HT-29 (cell line): ENCODE measurements at regions not wholly inside any gene's neighbourhood (a gene's known extent, or its start where the extent isn't known, plus 50 kb on each side); places are given as distances from the start of the nearest gene placed in this dataset.

Experiments
- DNase-seq: peaks from one replicate; pipeline ENCODE4 v3.0.0-alpha.2; 2015; ENCODE audit warnings: low spot score

DNA sequence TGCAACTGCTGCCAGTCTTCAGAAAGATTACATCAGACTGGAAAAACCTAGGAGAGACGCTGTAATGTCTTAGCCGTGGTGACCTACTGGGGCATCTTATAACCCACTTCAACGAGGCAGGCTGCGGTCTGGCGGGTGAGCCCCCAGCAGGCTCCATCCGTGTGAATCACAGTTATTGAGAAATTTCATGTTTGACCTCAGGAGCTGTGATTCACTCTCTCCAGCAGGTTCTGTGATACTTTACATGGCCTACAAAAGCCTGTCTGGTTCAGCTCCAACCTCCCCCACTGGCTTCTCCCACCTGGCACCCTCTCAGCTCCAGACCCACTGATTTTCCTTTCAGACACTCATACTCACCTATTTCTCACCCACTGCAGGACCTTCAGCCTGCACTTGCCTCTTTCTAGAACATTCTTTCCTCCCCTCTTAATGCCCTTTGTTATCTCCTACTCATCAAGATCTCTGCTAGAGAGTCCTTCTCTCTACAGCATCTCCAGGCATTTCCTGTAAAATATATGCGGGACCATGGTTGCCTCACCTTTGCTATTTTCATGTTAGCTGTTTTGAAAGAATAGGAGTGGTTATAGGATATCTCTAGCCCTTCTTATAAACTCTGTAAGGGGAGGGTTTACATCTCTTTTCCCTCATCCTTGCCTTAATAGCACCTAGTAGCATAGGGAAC lies 227.9 kb downstream of the MAF start:
- no peak for DNase-seq

DNA sequence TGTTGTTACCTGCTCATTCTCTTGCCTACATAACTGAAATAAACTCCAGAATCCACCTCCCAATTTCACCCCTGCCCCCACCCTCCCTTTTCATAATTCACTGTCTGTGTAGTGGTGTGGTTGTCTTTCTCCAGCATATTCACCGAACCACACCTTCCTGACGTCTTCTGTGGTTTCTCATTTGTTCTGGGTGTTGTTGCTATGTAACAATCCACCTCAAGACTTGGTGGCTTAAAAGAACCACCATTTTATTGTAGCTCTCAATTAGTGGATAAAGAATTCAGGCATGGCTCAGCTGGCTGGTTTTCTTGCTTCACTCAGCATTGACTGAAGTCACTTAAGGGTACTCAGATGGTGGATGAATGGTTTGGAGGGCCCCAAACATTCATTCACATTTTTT lies 229.8 kb downstream of the MAF start:
- no peak for DNase-seq

DNA sequence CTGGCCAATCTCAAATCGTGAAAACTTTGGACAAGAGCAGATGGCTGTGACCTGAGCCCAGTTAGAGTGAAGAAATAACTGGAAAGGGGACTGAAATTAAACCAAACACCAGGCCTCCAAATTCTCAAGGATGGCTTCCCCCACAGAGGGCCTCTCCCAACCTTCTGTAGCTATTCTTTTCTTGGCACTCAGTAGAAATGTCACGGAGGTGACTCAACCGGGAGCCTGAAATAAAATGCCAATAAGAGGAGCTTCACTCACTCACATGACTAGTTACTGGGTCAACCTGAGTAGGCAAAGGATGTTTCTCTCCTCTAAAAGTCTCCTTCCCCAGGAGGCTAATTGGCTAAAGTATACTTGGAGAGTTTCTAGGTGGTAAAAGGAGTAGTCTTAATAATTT lies 230.7 kb downstream of the MAF start:
- DNase-seq: no peak

DNA sequence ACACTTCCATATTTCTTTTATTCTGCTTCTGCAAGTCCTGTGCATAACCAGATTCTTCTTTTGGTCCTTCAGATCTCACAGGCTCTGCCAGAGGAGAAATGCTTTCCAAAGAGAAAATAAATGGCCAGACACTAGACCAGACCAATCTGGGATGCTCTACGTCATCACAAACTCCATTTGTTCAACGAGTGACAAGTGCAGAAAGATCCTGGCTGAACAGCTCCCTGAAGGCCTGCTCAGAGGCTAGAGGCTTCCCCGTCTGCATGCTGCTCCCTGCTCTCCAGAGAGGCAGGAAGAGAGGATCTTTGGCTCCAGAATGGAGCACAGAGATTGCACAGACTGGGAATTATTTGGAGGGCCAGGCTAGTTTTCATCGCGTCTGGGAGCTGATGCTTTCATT lies 232.7 kb downstream of the MAF start:
- no peak for DNase-seq

DNA sequence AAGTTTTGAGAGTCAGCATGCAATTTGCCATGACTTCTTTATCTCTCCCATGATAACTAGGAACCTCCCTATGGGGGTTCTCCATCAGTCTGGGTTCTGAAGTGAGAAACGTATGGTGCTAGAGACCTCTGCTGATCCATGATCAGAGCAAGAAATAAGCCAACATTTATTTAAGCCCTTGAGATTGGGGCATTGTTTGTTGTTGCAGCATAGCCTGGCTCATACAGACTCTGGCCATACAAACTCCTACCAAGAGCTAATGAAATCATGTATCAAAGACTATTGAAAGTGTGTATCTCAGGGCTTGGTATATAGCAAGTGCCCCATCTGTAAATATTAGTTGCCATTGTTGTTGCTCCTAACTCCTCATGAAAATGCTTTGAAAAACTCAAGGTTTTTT lies 233.9 kb downstream of the MAF start:
- no peak for DNase-seq

DNA sequence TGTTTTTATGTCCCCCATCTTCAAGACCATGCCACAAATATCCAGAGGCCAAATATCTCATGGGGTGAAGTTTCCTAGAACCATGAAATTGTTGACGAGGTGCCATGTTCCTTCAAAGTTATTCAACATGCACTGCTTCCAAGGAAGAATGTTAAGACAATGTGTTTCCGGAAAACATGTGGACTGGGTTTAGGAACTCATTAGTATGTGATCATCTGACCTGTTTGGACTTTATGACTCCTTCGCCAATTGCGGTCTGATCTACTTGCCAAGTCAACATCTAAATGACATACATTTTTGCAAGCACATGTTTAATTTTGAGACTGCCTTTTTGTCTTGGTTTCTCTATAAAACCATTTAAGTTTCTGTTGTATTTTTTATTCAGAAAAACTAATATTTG lies 234.8 kb downstream of the MAF start:
- DNase-seq: no peak

DNA sequence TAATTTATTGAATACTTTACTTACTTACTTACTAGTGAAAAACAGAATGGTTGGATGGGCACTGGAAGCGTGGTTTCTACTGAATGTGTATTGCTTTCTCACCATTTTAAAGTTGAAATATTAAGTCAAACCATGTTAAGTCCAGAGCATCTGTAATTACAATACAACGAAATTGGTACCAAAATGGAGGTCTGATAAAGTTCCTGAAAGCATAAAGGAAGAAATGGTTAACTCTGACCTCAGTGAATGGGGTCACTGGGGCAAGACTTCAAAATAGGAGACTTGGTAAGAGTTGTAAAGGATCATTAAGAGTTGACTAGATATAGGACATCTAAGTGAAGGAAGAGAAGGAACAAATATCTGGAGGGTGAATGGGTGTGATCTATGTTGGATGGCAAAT lies 237.1 kb downstream of the MAF start:
- no peak for DNase-seq

DNA sequence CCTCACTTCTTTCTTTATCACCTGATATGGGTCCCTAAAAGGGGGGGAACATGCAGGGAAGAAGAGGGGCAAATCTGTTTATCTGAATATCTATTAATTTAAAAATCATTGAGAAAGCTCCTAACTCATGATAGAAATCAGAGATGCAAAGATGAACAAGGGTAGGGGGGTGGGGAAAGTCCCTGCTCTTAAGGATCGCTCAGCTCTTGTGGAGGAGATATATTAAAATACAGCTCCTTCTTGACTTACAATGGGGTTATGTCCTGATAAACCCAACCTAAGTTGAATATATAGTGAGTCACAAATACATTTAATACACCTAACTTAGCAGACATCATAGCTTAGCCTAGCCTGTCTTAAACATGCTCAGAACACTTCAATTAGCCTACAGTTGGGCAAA lies 237.5 kb downstream of the MAF start:
- no peak for DNase-seq

DNA sequence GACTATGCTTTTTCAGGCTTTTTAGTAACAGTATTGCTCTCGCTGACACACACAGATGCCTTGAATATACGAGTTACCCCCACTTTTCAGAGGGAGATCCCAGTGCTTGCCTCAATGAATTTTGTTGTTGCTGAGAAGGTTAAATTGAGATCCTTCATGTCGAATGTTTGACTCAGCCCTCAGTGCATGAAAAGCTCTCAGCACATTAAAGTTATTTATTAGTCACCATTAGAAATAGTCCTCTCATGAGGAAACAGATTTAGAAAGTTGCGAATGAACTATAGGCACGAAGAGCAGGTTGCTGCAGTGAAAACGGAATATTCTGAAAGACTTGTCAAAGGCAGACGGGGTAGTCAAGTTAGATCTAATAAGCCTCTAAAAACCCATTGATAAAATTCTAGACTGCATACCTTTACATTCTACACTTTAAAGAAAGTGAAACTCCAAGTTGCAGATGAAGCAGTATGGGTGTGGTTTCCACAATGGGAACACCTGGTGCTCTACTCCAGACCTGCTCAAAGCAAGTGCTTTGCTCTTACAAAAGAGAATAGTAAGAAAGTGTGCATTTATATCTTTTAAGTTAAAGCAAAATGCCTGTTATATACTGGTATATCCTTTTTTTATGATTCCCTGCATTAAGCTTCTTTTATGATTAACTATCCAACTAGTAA lies 238.1 kb downstream of the MAF start:
- no peak for DNase-seq

DNA sequence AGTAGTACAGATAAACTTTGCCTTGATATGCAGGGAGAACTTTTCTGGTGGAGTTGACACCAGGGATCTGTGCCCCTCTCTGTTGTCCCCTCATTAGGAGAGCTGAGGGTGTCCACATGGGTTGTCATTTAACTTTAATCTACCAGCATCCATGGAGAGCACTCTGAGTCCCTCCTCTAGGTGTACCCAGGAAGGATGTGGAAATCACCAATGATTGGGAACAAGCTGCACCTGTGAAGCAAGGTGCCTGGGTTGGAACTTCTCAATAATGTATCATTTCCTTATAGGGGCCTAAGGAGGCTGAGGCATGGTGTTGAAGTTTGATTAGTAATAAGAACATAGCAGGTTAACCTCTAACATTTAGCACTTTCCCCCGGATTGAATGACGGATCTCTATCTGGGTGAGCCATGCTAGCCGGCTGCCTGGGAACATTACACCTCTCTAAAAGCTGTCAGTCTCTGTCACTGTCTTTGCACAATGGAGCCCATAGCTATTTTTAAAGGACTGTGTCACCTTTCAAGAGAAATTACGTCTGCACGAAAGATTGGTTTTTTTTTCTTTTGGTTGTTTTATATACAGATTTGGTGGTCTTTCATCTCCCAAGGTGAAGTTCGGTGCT lies 239.3 kb downstream of the MAF start:
- no peak for DNase-seq

DNA sequence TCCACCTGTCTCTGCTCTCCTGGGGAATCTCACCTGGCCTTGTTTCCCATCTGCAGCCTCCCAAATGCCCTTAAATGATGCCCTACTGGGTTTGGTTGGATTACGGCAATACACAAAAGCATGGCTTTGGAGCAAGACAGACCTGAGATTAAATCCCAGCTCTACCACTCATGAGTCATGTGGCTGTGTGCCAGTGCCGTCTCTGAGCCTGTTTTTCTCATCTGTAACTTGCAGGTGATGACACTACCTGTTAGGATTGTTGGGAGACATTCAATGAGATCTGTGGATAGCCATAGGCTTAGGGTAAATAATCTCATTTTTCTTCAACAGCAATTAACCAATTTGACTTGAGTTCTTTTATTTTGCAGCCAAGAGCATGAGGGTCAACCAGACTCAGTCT lies 240.3 kb downstream of the MAF start:
- no peak for DNase-seq

DNA sequence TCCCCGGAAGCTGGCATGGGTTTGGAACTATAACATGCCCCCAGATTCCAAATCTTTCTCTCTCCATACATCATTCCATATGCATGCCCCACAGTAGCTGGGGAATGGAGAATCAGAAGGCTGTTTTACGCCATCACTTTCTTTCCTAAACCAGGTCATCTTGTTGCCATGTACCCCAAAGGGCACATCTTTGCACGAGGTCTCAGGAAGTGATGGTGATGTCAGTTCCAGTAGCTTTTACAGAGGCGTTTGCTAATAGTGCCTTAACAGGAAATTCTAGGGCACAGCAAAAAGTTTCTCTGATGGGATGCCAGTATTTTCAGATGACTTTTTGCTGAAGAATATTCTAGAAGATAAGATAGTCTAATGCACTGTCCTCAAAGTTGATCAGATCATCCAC lies 241.5 kb downstream of the MAF start:
- no peak for DNase-seq

DNA sequence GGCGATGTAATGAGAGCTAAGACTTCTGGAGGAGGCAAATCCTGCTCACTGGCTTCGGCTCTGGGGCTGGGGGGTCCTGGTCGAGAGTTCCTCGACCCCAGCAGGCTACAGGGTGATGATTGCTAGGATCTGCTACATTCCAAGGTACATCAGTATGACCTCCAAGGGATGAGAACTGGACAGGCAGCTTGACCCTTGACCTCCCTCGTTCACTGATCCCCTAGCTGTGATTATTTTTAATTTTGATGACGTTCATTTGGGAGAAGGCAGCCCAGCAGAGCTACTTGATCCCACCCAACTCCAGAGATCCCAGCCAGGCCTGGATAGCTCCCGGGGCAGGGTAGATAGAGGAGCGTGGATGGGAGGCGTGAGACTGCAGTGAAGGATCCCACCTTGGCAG lies 242.3 kb downstream of the MAF start:
- no peak for DNase-seq

DNA sequence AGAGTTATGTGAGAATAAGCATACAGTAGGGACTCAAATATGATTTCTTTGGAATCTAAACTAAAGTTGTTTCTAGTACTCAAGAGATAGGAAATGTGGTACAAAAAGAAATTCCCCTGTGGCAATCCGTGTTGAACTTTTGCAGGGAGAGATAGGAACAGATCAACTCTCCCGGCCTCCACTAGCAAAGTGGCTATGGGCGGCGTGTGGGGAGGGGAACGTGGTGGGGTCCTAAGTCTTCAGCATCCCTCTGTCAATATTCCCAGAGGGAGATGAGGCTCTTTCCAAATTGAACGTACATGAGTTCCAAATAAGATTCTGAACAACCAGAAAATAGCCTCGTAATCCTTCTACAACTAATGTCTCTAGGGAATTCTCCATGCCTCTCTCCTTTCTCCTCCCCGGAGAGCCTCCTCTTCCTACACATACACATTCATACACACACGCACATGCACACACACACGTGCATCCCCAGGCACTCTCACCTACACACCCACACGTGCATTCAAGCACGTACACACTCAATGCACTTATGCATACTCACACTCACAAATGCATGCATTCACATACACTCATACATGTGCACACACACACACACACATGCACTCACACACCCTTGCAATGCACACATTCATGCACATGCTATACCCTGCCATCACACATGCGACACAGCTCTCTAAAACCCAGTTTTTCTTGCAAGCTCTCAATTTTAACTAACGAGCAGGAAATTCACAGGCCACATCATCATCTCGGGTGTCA lies 244.8 kb downstream of the MAF start:
- DNase-seq: no peak

DNA sequence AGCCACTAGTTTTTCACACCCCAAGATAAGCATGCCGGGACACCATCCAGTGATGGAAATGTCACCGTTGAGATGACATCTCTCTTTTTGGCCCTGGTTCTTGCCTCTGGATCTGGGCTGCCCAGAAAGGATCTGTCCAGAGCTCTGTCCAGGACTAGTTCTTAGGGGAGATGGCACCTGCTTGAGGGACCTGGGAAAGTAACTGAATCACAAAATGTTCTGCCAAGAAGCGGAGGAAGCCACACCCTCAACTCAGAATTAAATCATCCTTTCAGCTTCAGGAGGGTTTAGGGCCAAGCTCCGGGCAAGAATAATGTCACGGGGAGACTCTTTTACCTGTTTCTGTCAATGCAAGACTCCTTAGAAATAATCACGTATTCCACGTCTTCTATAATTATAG lies 248.6 kb downstream of the MAF start:
- no peak for DNase-seq

DNA sequence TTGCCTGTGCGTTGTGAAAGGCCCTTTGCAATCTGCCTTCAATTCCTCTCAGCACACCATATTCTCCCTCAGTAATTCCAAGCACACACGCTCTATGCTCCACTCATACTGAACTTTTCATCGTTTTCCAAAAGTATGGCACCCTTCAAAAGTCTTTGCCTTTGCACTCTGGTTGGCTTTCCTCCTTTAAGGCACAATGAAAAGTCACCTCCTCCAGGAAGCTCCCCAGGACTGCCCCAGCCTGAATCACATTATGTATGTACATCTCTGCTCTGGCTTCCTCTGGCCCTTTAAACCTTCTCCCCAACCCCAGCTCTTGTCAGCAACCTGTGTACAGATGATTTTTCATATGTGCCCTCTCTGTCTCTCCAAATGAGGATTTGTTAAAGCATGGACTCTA lies 250.7 kb downstream of the MAF start:
- DNase-seq: no peak

DNA sequence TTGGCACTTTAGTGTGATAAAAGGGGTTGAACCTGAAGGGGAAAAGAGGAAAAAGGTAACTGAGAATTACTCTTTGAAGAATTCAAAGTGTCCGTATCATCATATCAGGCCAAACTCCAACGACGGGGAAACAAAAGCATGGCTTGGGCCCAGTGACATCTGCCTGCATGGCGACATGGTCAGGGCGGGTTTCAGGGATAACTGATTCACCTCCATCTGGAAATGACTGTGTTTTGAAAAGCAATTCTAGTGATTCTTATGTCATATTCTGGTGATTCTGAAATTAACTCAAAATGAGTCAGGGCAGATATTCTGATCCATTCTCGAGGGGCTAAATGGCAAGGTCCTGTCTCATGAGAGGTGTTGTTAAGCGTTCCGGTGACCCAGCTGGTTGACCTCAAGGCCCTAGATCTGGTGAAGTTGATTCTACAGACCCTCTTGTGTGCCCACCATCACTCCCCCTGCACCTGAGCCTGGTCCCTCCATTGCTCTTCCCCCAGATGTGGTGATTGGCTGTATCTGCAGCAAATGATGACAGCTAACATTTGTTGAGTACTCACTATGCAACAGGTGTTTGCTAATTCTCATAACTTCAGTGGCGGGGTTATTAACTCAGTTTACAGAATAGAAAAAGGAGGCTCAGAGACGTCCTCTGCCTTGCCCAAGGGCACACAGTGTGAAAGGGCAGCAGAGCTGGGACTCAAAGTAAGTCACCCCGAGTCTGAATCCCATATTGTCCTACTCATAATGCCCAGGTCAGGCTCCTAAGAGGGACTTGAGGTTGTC lies 251.8 kb downstream of the MAF start:
- no peak for DNase-seq

DNA sequence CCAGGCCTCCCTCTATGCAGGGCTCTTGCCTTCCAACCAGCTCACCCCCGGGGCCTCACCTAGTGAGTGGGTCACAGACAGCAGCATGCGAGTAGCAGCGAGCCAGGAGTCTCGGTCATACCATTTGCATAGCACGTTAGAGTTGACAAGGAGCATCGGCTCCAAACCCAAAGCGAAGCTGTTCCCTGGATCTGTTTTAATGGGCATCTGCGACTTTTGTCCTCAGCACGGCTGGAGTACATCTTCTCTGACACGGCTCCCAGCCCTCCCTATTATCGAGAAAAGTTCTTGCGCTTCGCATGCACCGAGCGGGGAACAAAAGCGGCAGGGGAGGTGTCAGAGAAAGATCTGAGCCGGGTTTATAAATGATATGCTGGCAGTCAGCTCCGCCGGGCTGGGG lies 253.3 kb downstream of the MAF start:
- DNase-seq: no peak

DNA sequence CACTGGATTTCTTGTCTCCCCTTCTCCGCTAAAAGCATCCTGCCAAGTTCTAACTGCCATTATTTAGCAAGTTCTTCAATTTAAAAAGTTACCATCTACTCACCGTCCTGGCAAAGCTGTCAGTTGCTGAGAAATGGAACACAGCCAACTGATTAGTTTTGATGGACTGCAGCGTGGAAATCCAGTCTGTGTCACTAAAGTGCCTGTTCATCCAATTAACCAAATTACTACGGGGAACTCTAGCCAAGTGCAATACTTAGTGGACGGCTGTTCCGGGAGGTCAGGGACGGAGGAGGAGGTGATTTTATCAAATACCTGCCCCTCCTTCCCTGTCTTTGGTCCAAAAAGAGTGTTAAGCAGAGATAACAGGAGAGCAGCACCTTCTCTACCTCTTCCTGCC lies 260.7 kb downstream of the MAF start:
- no peak for DNase-seq

DNA sequence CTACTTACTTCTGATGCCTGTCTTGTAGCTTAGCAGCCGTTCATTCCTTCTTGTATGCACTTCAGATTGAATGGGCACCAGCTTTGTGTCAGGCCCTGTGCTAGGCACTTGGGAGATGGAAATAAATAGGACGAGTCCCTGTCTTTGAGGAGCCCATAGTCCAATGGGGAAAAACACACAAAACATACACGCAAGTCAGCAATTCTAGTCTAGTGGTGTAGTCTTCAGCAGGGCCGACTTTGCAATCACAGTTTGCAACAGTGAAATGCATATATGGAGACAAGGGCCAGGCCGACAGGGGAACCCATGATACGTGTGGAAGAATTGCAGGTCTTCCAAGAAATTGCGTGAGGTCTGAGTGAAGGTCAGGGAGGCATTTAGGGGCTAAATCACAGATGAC lies 262.6 kb downstream of the MAF start:
- no peak for DNase-seq

DNA sequence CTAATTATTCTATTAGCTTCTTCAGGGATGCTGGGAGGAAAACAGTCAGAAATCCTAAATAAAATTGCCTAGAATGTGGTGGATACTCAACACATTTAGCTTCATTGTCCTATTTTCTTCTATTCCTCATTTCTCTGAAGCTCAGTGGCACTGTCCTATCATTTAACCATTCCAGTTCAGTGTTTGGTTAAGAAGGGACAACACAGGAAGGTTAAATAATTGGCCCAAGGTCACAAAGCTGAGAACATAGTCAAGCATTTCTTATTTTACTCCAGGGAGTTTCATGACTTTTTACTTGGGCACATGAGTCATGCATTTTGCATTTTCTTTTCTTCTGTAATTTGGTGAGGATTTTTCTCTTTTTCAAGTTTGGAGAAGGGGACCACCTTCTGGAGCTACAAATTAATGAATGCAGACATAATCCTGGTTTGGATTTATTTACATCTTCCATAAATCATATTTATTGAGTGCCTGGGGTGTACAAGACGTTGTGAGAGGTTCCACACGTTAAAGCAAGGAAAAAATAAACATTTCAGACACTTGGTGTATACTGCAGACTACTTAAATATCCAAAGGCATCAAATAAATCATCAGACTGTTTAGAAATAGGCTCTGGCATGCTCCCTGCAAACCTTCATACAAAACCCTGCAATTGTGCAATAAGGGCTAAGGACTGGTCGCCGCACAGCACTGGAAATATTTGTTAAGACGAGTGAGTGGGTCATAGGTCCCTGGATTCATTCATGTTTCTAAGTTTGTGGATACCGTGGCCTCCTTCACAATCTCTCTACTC lies 263.9 kb downstream of the MAF start:
- no peak for DNase-seq
